OCI-LY7 (cell line): ENCODE measurements at regions not wholly inside any gene's neighbourhood (a gene's known extent, or its start where the extent isn't known, plus 50 kb on each side); places are given as distances from the start of the nearest gene placed in this dataset.

Experiments used
- CTCF ChIP-seq: fragments of 200-600 bp; sonication (generic); conservative IDR thresholded peaks from 2 replicates; pipeline ENCODE4 v1.5.1; 2014; ENCODE audit warnings: mild to moderate bottlenecking, antibody characterized with exemption, low read length, moderate library complexity, mixed read lengths
- EZH2phosphoT487 ChIP-seq: fragments of 200-600 bp; sonication (generic); IDR thresholded peaks from 2 replicates; pipeline ENCODE4 v1.6.1; 2018; ENCODE audit warnings: low read depth, borderline replicate concordance, mild to moderate bottlenecking, mixed run types, antibody characterized with exemption, low read length, moderate library complexity, mixed read lengths

GRCh38 chr9:78428640-78429039 lies 131.7 kb downstream of the PSAT1 start:
- TF ChIP-seq CTCF: no peak
- no peak for TF ChIP-seq EZH2phosphoT487
